ENCODE measurements at regions not wholly inside any gene's neighbourhood (a gene's known extent, or its start where the extent isn't known, plus 50 kb on each side); places are given as distances from the start of the nearest gene placed in this dataset.
"Not testable (repeated sequence)": the region's sequence is repeated elsewhere in the genome, so short reads cannot be mapped to it uniquely, and the experiment has no call there.

GRCh38 chr2:203619267-203619878 is 84.3 kb upstream of the RAPH1 start:
- H3K4me1 Mint-ChIP-seq (ENCODE audit: unreplicated experiment), result peaks cover 7% of the 10 kb centered on the region
- no peak overlapping the region for H3K4me3 Mint-ChIP-seq (ENCODE audit: unreplicated experiment)
- H3K36me3 Mint-ChIP-seq (ENCODE audit: unreplicated experiment), result no peaks in the 10 kb centered on the region
- peaks cover 11% of the 10 kb centered on the region for H3K9me3 Mint-ChIP-seq (ENCODE audit: unreplicated experiment)
- no peaks in the 10 kb centered on the region for H3K27me3 Mint-ChIP-seq (ENCODE audit: unreplicated experiment)
- DNase-seq (ENCODE audit: extremely low spot score, unreplicated experiment), result no peak
- H3K27ac Mint-ChIP-seq (ENCODE audit: unreplicated experiment), result no peak overlapping the region
- TF ChIP-seq CTCF (IDR thresholded peaks at IDR 0.05), result no peak

- Mint-ChIP-seq H3K27me3 (ENCODE audit: unreplicated experiment) (no peaks in the 10 kb centered on the region), H3K4me1 (ENCODE audit: unreplicated experiment) (peaks cover 16% of the 10 kb centered on the region), H3K4me3 (ENCODE audit: unreplicated experiment) (no peak overlapping the region), H3K27ac (ENCODE audit: unreplicated experiment) (no peak overlapping the region), H3K36me3 (ENCODE audit: unreplicated experiment) (no peaks in the 10 kb centered on the region), H3K9me3 (ENCODE audit: unreplicated experiment) (peaks cover 11% of the 10 kb centered on the region)
- TF ChIP-seq CTCF (IDR thresholded peaks at IDR 0.05), result no peak
- no peak for DNase-seq (ENCODE audit: extremely low spot score, unreplicated experiment)
Measured at GRCh38 chr2:203621981-203622515, 84.4 kb upstream of the CD28 start.

- Mint-ChIP-seq H3K36me3 (ENCODE audit: unreplicated experiment) (no peaks in the 10 kb centered on the region), H3K9me3 (ENCODE audit: unreplicated experiment) (peaks cover 11% of the 10 kb centered on the region), H3K27me3 (ENCODE audit: unreplicated experiment) (no peaks in the 10 kb centered on the region), H3K4me3 (ENCODE audit: unreplicated experiment) (no peak overlapping the region), H3K4me1 (ENCODE audit: unreplicated experiment) (peaks cover 22% of the 10 kb centered on the region), H3K27ac (ENCODE audit: unreplicated experiment) (no peak overlapping the region)
- no peak for TF ChIP-seq CTCF (IDR thresholded peaks at IDR 0.05)
- DNase-seq (ENCODE audit: extremely low spot score, unreplicated experiment), result no peak
Measured at GRCh38 chr2:203623096-203623495, 83.3 kb upstream of the CD28 start.

- Mint-ChIP-seq H3K9me3 (ENCODE audit: unreplicated experiment) (peaks cover 11% of the 10 kb centered on the region), H3K36me3 (ENCODE audit: unreplicated experiment) (no peaks in the 10 kb centered on the region), H3K27ac (ENCODE audit: unreplicated experiment) (no peak overlapping the region), H3K4me3 (ENCODE audit: unreplicated experiment) (no peak overlapping the region), H3K27me3 (ENCODE audit: unreplicated experiment) (no peaks in the 10 kb centered on the region), H3K4me1 (ENCODE audit: unreplicated experiment) (peaks cover 22% of the 10 kb centered on the region)
- no peak for TF ChIP-seq CTCF (IDR thresholded peaks at IDR 0.05)
- DNase-seq (ENCODE audit: extremely low spot score, unreplicated experiment), result no peak
Measured at GRCh38 chr2:203623661-203624060, 82.8 kb upstream of the CD28 start.

- H3K4me3 Mint-ChIP-seq (ENCODE audit: unreplicated experiment), result no peak overlapping the region
- no peaks in the 10 kb centered on the region for H3K36me3 Mint-ChIP-seq (ENCODE audit: unreplicated experiment)
- H3K27ac Mint-ChIP-seq (ENCODE audit: unreplicated experiment), result peak overlapping the region; percentile 45
- no peak for DNase-seq (ENCODE audit: extremely low spot score, unreplicated experiment)
- peaks cover 22% of the 10 kb centered on the region for H3K4me1 Mint-ChIP-seq (ENCODE audit: unreplicated experiment)
- H3K27me3 Mint-ChIP-seq (ENCODE audit: unreplicated experiment), result no peaks in the 10 kb centered on the region
- TF ChIP-seq CTCF (IDR thresholded peaks at IDR 0.05), result no peak
- H3K9me3 Mint-ChIP-seq (ENCODE audit: unreplicated experiment), result peaks cover 7% of the 10 kb centered on the region
Measured at GRCh38 chr2:203625701-203626100, 80.7 kb upstream of the CD28 start.

- H3K9me3 Mint-ChIP-seq (ENCODE audit: unreplicated experiment); H3K27ac Mint-ChIP-seq (ENCODE audit: unreplicated experiment); H3K27me3 Mint-ChIP-seq (ENCODE audit: unreplicated experiment); DNase-seq (ENCODE audit: extremely low spot score, unreplicated experiment); H3K36me3 Mint-ChIP-seq (ENCODE audit: unreplicated experiment); H3K4me3 Mint-ChIP-seq (ENCODE audit: unreplicated experiment): not testable (repeated sequence)
- H3K4me1 Mint-ChIP-seq (ENCODE audit: unreplicated experiment), result peaks cover 22% of the 10 kb centered on the region
Measured at GRCh38 chr2:203626247-203626646, 80.2 kb upstream of the CD28 start.

Measured in osteocyte (in vitro differentiated cells).